Stimulated activated CD4-positive, alpha-beta T cell treated with anti-CD3 and anti-CD28 coated beads, Interleukin-12 subunit alpha, Interleukin-12 subunit beta, amount 100 ng/mL, for 48 hours (primary cell): ENCODE measurements at regions not wholly inside any gene's neighbourhood (a gene's known extent, or its start where the extent isn't known, plus 50 kb on each side); places are given as distances from the start of the nearest gene placed in this dataset.
A peak's percentile ranks its signal among the peaks of the same experiment; 100 is the strongest.

Experiments
- DNase-seq, 3 donors: peaks; one replicate each; pipeline ENCODE4 v3.0.0-alpha.2; 2020; ENCODE audit warnings: low read depth in 2 of 3, low spot score in 1 of 3

DNA sequence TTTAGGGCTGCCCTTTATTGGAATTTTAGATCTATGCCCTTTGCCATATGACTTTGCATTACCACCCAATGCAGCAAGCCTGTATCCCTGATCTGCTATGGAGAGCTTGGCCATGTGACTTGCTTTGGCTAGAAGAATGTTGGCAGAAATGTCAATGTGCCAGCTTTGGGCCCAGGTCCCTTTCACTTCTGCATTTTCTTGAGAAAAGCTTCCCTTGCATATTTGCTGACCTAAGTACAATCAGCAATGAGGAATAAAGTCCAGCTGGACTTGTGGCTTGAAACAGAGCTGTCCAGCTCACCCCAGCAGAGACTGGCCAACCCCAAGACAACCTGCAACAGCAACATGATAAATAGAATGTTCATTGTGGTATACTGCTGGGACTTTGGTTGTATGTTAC, 135.9 kb downstream of the PAH start:
- DNase-seq, result no peak

DNA sequence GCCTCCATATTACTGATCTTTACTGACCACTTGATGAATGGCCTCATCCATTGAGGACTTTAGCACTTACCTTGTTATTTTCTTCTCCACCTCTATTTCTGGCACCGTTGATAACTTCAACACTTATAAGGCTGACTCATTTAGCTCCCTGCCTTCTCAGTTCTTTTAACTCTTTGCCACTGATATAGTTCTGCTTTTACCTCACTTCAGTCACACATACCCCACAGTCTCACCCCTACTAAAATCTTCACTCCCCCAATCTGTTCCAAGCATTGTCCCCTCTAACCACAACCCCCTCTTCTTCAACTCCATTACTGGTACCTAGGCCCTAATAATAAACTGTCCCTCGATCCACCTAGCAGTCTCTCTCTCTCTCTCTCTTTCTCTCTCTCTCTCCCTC, 141.0 kb downstream of the PAH start:
- no peak for DNase-seq

DNA sequence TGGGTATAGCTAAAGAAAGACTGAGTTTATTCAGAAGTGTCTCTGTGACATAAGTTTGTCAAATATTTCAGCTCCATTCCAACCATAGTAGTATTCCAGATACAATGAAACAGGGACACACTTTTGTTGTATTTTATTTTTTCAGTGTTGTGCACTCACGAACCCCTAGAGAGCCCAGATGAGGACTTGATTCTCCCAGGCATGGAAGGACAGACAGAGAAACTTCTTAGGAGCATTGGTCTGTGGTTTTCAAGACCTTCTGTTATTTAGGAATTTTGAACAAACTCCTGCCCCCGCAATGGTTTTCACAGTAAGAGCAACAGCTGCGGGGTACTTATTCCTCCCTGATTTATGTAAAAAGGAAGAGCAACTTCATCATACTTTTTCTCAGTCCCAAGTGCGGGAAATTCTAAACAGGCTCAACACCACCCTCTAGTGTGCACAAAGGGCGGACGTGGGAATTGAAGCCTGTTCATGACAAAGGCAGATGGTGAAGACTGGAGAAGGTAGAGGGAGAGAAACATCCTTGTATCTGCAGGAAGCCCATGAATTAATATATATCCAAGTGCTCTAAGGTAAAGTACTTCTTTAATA, 147.6 kb downstream of the PAH start:
- peak; percentile 1 to 9 (median 7) for DNase-seq

DNA sequence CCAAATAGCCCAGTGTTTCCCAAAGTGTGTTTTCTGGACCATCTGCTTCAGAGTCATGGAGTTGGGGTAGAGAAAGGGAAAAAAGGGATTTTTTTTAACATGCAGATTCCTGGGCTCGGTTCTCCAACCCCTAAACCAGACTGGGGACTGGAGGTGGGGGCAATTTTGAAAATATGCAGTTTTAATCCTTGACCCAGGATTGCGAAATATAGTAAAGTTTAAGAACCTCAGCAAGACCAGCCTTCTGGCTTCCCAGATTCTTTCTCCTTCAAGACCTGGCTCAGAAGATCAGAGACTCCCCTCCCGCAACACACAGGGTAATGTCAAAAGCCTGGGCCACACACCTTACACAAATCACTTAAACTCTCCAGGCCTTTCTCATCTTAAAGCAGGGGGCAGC, 150.1 kb downstream of the PAH start:
- DNase-seq, result no peak

DNA sequence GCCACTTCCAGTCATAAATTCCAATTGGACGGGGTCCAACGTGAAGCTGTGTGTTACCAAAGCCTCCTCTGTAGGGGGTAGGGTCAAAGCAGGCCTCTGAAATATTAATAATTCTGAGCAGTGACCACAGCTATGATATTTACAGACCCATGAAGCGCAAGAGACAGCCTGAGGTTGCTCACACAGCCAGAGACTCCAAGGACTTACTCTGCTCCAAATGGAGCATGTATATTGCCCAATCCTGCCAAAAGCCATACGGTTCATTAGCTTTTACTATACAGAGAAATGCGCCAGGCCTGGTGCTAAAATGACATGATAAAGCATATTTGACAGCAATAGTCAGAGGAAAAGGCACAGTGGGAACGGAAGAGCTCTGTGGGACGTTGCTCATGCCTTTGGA, 151.3 kb downstream of the PAH start:
- DNase-seq, result no peak

DNA sequence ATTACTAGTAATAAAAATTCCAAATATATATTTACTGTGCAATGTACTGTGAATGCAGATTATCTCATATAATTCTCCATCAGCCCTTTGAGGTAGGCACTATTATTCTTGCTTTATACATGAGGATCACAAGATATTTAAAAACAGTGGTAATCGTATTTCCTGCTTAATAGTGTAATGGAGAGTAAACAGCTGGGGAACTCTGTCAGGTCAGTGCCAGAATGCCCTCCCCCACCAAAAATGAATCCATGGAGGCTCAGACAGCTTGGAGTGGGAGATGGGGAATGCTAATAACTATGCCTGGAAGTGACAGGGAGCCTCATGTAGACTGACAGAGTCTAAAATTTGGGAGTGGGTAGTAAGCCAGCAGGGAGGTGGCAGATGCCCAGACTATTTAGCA, 153.6 kb downstream of the PAH start:
- DNase-seq, result no peak

DNA sequence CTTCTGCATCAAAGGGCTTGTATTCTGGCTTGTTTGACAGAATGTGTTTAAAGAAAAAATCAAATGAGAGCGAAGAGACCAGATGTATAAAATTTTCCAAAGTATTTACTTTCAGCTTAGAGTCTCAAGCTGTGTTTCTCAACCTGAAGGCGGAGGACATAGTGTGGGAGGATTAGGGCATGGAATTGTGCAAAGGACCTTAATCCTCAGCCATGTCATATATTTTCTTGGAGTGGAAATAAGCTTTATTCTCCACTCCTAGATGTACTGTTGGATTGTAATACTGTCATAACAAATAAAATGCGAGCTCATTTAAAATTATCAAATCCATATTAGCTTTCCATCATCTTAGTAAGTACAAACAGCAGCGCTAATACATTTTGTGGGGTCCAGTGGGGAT, 154.0 kb downstream of the PAH start:
- DNase-seq, result no peak

DNA sequence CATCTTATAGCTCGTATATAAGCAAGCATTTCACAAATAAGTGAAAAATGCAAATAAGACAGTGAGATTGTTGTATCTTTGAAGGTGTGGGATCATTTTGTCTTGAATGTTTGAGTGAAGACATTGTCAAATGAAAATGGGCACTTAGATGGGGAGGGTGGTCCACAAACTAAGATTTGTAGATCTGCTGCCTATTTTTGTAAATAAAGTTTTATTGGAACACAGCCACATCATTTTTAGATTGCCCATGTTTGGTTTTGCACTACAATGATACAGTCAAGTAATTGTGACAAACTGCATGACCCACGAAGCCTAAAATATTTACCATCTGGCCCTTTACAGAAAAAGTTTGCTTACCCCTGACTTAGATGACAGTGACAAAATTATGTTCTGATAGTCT, 156.7 kb downstream of the PAH start:
- no peak for DNase-seq

DNA sequence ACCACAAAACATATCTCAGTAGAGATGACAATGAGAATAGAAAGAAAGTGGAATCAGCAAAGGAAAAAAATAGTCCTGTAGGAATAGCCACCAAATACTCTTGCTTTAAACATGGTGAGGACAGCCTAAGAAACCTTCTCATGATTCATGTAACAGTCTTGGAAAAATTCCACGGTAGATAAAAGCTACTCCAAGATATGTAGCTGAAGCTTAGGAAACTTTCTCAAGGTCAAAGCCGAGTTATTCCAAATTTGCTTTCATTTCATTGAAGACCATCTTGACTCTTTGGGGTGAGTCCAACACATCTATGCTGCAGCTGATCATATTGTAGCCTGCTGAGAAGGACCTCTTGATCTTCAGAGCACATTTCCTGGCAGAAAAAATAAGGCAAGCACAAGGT, 157.6 kb downstream of the PAH start:
- DNase-seq, result no peak

DNA sequence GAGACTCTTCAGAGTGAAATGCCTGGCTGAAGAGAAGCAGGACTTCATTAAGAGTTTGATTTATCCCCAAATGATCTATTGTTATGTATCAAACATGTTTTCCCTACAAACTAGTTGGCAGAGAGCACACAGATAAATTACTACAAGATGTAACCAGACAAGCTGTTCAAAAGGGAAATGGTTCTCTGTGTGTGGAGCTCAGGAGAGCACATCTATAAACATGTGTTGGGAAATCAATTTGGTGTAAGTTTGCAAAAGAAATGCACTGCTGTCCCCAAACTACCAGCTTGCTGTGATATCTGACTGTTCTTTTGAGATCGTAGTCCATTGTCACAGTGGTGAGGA, 159.2 kb downstream of the PAH start:
- no peak for DNase-seq

DNA sequence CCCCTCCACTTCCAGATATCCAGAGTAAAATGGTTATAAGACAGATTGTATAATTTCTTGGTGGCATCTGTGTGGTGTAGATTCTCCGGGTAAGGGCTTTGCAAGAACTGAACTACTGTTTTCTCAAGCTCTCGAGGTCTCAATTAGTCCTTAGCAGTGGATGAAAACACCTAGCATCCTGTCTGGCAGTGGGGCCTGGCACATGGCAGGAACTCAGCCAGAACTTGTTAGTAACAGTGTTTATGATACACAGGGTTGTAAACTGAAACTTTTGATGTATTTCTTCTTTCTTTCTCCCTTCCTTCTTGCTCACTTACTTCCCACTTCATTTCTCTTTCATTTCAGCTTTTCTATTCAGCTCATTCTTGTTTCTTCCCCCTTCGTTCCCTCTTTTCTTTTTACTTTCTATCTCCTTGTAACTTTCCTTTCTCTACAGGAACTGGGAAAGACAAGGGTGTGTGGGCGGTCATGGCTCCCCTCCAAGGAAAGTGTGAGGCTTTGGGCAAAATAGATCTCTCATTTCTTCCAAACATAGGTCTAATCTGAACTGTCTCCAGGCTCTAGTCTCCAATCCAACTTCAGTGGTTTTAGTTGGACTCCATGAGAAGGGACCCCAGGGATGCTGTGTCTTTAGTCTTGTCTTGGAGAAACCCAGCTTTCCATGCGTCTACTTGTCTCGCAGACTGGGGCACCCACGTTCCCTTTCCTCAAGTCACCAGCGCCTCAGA, 159.7 kb downstream of the PAH start:
- DNase-seq, result no peak

DNA sequence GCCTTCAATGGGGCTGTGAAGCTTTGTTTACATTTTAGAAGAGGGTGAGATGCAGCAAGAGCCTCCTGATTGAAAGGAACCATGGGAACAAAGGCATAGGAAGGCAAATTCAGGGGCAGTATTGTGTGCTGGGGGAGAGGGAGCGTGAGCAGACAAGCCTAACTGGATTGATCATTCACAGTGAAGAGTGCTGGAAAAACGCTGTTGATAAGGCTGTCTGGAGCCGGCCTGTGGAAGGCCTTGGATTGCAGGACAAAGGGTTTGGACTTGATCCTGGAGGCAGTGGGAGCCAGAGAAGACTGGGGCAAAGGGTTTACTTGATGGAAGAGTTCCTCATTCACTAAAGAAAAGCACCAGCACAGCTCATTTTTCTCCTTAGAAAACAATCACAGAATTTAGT, 160.5 kb downstream of the PAH start:
- DNase-seq, result no peak

DNA sequence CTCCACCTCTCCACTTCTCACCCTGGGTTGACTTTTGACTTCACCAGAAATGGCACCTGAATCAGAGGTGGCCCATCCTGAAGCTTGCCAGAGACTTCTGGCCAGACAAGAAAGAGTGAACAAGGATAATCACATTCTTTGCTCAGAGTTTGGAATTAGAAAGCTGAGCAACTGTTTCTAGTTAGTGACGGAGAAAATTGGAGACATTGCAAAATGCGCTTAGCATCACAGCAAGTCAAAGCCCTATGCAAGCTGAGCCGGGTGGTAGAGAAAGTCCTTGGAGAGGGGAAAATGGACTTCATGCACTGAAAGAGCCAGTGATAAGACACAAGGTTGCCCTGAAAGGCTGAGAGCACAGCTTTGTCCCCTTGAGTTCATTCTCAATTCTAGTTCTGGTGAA, 161.8 kb downstream of the PAH start:
- no peak for DNase-seq

DNA sequence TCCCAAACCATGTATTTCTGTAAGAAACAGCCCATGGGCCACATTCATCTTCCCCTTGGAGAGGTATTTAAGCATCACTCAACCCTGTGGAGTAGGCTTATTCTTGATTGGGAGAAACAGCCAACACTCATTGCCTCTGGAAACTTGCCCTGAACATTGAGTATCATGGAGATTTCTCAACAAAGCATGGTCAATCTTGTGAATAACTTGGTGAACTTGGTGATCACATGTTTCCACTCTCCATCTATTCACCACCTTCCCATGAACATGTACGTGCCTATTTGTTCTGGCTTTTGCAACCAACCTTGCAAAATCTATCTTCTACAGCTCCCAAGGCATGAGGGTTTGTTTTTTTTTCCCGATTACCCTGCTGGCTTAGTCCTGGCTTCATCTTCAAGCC, 163.2 kb downstream of the PAH start:
- DNase-seq, result no peak

DNA sequence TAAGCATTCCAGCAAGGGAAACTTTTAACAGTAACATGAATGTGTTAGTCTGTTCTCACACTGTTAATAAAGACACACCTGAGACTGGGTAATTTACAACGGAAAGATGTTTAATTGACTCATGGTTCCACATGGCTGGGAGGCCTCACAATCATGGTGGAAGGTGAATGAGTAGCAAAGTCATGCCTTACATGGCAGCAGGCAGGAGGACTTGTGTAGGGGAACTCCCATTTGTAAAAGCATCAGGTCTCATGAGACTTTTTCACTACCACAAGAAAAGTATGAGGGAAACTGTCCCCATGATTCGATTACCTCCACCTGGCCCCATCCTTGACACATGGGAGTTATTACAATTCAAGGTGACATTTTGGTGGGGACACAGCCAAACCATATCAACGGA, 168.3 kb downstream of the PAH start:
- no peak for DNase-seq

DNA sequence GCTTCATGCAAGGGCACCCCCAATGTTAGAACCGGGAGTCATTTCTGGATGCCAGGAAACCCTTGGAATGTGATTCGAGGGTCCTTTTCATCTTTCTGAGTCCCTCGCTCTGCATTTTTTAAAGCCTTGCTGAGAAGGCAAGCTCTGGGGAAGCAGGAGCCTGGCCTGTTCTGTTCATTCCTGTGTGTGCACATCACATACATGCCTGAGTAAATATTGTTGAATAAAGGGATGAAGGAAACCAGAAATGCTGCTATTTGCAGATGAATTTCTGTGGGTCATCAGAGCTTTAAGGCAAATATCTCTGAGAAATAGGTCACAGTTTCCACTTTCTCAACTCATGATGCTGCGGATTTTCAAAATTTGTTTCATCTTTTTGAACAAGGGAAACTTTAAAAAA, 170.1 kb downstream of the PAH start:
- DNase-seq, result no peak

DNA sequence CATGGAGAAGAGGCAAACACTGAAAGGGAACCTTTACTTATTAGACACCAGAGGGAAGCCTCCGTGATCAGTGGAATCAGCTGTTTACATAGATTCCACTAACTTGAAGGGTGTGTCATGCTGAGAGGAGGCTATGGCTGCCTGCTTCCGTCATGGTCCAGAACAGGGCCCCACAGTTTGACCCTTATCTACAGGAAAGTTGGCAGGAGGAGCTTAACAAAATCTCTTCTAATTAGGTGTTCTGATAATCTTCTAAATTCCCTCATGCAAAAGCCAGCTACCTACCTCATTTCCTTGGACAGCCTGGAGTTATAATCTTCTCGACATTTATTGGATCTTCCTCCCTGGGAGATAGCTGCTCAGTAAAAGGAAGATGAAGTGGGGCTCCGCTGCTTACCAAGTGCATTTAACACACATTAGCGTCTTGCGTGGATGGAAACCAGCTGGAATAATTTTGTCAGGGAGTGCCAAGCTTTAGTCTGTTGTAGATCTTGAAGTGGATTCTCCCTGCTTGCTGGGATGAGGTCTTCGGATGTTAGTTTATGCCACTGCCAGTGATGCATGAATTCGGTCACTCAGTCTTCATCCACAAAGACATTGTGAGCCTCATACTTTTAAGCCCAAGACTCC, 171.0 kb downstream of the PAH start:
- DNase-seq, result no peak

DNA sequence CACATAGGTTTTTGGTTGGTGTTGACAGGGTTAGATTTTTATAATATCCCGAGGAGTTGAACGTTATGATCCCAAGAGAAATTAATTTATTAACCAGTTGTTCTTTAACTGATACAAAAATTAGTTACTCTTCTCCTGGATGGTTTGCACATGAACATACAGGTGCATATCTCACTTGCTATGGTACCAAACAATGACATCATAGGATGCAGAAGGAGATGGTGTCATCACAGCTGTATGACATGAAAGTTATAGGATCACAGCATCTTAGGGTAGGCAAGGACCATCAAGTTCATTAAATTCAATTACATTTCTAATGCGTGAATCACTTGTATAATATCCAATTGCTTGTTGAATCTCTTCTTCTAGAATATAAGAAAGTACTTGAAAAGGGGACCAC, 175.8 kb downstream of the PAH start:
- no peak for DNase-seq

DNA sequence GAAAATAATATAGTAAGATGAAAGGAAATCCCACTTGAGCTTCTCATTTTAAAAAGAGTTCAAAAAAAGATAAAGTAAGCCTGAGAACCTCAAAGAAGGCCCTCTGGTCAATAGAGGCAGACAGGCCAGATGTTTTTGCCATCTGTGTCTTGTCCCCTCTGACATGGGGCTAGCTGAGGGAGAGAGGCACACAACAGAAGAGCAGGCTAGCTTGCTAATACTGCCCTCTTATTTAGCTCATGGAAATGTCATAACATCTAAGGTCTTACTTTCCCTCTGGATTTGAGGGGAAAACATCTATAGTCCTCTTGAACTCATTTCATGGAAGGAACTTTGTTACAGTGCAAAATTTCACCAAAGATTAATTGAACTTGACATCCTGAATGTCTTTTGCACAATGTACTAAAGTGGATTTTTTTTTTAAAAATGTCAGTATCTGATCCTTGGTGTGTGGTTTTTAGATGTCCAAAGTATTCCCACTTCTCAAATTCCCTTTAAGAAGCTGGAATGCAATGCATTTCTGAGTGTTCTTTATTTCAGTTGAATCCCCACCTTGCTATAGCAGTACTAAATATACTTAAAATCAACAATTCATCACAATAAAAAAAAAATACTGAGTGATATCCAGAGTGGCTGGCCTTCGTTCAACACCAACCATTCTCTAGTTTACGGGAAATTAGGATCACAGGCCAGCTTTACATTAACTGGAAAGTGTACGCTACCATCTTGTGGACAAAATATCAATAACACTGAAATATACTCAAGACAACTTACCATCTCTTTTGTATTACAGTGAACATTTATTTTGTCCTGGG, 176.7 kb downstream of the PAH start:
- no peak for DNase-seq

DNA sequence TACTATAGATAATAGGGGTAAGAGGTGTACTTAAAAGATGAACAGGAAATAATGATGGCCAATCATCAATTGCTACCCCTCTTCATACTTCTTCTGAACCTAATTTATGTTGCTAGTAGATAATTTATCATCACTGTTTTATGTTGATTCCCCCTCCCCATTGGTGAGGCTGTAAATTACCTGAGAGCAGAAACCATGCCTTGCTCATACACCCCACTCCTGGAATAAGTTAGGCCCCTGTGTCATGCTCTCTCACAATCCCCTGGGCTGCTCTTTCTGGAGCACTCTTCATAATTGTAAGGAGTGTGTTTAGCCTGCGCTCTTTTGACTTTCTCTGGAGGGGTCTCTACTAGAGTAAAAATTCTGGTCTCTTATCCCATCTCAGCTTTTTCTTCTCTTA, 180.7 kb downstream of the PAH start:
- no peak for DNase-seq

DNA sequence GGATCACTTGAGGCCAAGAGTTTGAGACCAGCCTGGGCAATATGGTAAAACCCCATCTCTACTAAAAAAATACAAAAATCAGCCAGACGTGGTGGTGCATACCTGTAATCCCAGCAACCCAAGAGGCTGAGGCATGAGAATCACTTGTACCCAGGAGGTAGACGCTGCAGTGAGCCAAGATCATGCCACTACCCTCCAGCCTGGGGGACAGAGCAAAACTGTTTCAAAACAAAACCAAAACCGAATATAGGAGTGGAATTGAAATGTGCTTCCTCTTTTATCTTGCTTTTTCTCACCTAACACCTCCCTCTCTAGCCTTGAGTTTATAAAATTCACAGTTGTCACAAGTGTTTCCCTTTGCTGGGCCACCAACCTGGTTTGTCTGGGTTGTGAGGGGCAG, 181.9 kb downstream of the PAH start:
- no peak for DNase-seq

DNA sequence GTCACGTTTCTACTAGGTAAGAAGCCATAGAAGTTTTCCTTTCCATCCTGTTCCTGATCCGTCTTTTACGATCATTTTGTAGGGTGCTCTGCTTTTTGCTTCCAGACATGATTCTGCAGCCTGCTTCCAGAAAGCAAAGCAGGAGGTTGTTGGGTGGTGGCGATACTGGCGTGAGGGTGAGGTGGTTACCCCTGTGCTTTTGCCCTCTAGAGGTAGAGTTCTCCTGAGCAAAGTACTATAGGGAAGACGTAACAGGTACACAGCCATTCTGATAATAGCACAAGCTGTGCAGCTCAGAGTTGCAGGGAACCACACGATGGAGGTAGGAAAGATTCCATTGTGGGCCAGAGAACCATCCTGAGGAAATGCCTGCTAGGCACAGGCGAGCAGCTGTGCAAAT, 186.0 kb downstream of the PAH start:
- no peak for DNase-seq
